ENCODE measurements at regions not wholly inside any gene's neighbourhood (a gene's known extent, or its start where the extent isn't known, plus 50 kb on each side); places are given as distances from the start of the nearest gene placed in this dataset.
A peak's percentile ranks its signal among the peaks of the same experiment; 100 is the strongest.
"Not testable (repeated sequence)": the region's sequence is repeated elsewhere in the genome, so short reads cannot be mapped to it uniquely, and the experiment has no call there.

- H3K27me3 ChIP-seq (ENCODE audit: insufficient read depth, poor library complexity, severe bottlenecking): no peaks in the 10 kb centered on the region
- TF ChIP-seq GABPA (IDR thresholded peaks at IDR 0.05; ENCODE audit: low read depth): no peak
- TF ChIP-seq SPI1 (IDR thresholded peaks at IDR 0.05; ENCODE audit: borderline replicate concordance, low read depth): no peak
- TF ChIP-seq CTCF (IDR thresholded peaks at IDR 0.05; ENCODE audit: insufficient read depth, low read length): no peak
- TF ChIP-seq POLR2AphosphoS5 (IDR thresholded peaks at IDR 0.05; ENCODE audit: low read depth): no peak
- TF ChIP-seq REST (IDR thresholded peaks at IDR 0.05; ENCODE audit: insufficient replicate concordance, low read depth): no peak
- H3K27ac ChIP-seq (replicated peaks): no peak overlapping the region
- DNase-seq (ENCODE audit: low read depth in 1 of 2, low spot score in 1 of 2): no peak
- no peak overlapping the region for H3K4me3 ChIP-seq (replicated peaks; ENCODE audit: insufficient read depth, low read length)
These were observed 61.3 kb upstream of the CASK start for GRCh38 chrX:41984628-41985027.

GRCh38 chrX:41982953-41983352, 59.6 kb upstream of the CASK start:
- no peak for DNase-seq (ENCODE audit: low read depth in 1 of 2, low spot score in 1 of 2)

GRCh38 chrX:41981481-41982013, 58.2 kb upstream of the CASK start:
- TF ChIP-seq CTCF (IDR thresholded peaks at IDR 0.05; ENCODE audit: insufficient read depth, low read length) (no peak), SPI1 (IDR thresholded peaks at IDR 0.05; ENCODE audit: borderline replicate concordance, low read depth) (no peak), REST (IDR thresholded peaks at IDR 0.05; ENCODE audit: insufficient replicate concordance, low read depth) (no peak), GABPA (IDR thresholded peaks at IDR 0.05; ENCODE audit: low read depth) (no peak), POLR2AphosphoS5 (IDR thresholded peaks at IDR 0.05; ENCODE audit: low read depth) (no peak)
- Histone ChIP-seq H3K27me3 (ENCODE audit: insufficient read depth, poor library complexity, severe bottlenecking) (no peaks in the 10 kb centered on the region), H3K4me3 (replicated peaks; ENCODE audit: insufficient read depth, low read length) (no peak overlapping the region), H3K27ac (replicated peaks) (no peak overlapping the region)
- no peak for DNase-seq (ENCODE audit: low read depth in 1 of 2, low spot score in 1 of 2)

More at GRCh38 chrX:41982953-41983352, 59.6 kb upstream of the CASK start:
- TF ChIP-seq SPI1 (IDR thresholded peaks at IDR 0.05; ENCODE audit: borderline replicate concordance, low read depth): peak; percentile 71
- TF ChIP-seq POLR2AphosphoS5 (IDR thresholded peaks at IDR 0.05; ENCODE audit: low read depth): no peak
- H3K27ac ChIP-seq (replicated peaks): no peak overlapping the region
- H3K4me3 ChIP-seq (replicated peaks; ENCODE audit: insufficient read depth, low read length): no peak overlapping the region
- H3K27me3 ChIP-seq (ENCODE audit: insufficient read depth, poor library complexity, severe bottlenecking): no peaks in the 10 kb centered on the region

- not testable (repeated sequence) for H3K27ac ChIP-seq (replicated peaks); H3K4me3 ChIP-seq (replicated peaks; ENCODE audit: insufficient read depth, low read length); H3K27me3 ChIP-seq (ENCODE audit: insufficient read depth, poor library complexity, severe bottlenecking); DNase-seq (ENCODE audit: low read depth in 1 of 2, low spot score in 1 of 2)
These were observed 51.3 kb upstream of the CASK start for GRCh38 chrX:41974677-41975076.

GRCh38 chrX:41973208-41973607, 49.9 kb upstream of the CASK start:
- no peaks in the 10 kb centered on the region for H3K27me3 ChIP-seq (ENCODE audit: insufficient read depth, poor library complexity, severe bottlenecking)
- TF ChIP-seq REST (IDR thresholded peaks at IDR 0.05; ENCODE audit: insufficient replicate concordance, low read depth) (no peak), CTCF (IDR thresholded peaks at IDR 0.05; ENCODE audit: insufficient read depth, low read length) (no peak), POLR2AphosphoS5 (IDR thresholded peaks at IDR 0.05; ENCODE audit: low read depth) (no peak), SPI1 (IDR thresholded peaks at IDR 0.05; ENCODE audit: borderline replicate concordance, low read depth) (no peak), GABPA (IDR thresholded peaks at IDR 0.05; ENCODE audit: low read depth) (no peak)
- no peak overlapping the region for H3K27ac ChIP-seq (replicated peaks)
- no peak for DNase-seq (ENCODE audit: low read depth in 1 of 2, low spot score in 1 of 2)
- no peak overlapping the region for H3K4me3 ChIP-seq (replicated peaks; ENCODE audit: insufficient read depth, low read length)

All from HL-60 (cell line).